ENCODE measurements at regions not wholly inside any gene's neighbourhood (a gene's known extent, or its start where the extent isn't known, plus 50 kb on each side); places are given as distances from the start of the nearest gene placed in this dataset.

DNA sequence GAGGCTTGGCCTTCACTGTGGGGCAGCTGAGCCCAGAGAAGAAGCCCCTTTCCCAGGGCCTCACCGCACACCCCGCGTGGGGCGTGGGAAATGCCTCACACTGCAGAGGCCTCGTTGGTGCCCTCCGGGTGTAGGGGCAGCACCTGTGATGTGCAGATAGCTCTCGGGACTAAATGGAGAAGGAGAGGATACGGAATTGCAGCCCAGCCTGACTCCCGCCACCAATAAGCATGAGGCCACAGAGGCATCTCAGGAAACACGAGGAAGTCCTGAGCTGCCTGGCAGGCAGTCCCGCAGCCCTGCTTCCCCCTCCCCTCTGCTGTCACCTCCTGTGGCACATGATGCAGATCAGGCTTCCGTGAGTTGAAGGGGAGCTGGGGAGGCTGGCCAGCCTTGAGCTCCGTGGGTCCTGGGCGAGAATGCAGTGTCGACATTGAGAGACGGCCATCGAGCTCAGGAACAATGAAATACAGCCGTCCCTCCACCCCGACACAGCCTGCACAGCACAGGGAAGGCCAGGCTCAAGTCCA, 59.6 kb upstream of the PPP2R2D start:
- Histone ChIP-seq H3K27me3 (no peaks in the 10 kb centered on the region), H3K4me3 (no peak overlapping the region), H3K4me1 (no peaks in the 10 kb centered on the region), H3K27ac (no peak overlapping the region), H3K9me3 (no peaks in the 10 kb centered on the region), H3K36me3 (ENCODE audit: low read depth, missing control alignments) (no peaks in the 10 kb centered on the region)
- WGBS, 2 donors: 57 to 66% methylated on average over 7 to 19 of the region's 19 CpGs
- TF ChIP-seq, protein P1, sequence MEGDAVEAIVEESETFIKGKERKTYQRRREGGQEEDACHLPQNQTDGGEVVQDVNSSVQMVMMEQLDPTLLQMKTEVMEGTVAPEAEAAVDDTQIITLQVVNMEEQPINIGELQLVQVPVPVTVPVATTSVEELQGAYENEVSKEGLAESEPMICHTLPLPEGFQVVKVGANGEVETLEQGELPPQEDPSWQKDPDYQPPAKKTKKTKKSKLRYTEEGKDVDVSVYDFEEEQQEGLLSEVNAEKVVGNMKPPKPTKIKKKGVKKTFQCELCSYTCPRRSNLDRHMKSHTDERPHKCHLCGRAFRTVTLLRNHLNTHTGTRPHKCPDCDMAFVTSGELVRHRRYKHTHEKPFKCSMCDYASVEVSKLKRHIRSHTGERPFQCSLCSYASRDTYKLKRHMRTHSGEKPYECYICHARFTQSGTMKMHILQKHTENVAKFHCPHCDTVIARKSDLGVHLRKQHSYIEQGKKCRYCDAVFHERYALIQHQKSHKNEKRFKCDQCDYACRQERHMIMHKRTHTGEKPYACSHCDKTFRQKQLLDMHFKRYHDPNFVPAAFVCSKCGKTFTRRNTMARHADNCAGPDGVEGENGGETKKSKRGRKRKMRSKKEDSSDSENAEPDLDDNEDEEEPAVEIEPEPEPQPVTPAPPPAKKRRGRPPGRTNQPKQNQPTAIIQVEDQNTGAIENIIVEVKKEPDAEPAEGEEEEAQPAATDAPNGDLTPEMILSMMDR (IDR thresholded peaks at IDR 0.05): no peak
- TF ChIP-seq POLR2A (IDR thresholded peaks at IDR 0.05): no peak
- intact Hi-C loops (cut with DNase I; ENCODE audit: low total_unique reads): no loop called here
- DNase-seq: no peak

DNA sequence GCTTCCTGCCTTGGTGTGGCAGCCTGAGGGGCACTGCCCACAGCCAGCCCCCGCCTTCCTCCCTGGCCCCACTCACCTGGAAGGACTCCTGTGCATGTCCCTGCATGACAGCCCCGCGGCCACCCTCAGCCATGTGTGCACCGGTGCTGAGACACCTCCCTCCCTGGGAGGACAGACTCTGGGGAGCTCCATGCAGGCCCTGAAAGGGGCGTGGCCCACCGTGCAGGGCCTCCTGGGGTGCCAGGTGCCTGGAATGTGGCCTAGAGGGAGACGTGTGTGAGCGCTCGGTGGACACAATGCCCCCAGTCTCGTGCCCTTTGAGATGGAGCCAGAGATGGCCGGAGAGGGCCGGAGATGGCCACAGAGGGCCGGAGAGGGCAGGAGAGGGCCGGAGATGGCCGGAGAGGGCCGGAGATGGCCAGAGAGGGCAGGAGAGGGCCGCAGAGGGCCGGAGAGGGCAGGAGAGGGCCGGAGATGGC, 59.1 kb upstream of the PPP2R2D start:
- WGBS, 2 donors: 90 to 92% methylated on average over 19 of the region's 19 CpGs
- no peaks in the 10 kb centered on the region for H3K4me1 ChIP-seq
- no peak for DNase-seq
- no peak overlapping the region for H3K27ac ChIP-seq
- no peaks in the 10 kb centered on the region for H3K27me3 ChIP-seq
- intact Hi-C loops (cut with DNase I; ENCODE audit: low total_unique reads): no loop called here
- no peak for TF ChIP-seq POLR2A (IDR thresholded peaks at IDR 0.05)
- TF ChIP-seq, protein P1 (IDR thresholded peaks at IDR 0.05): no peak
- H3K36me3 ChIP-seq (ENCODE audit: low read depth, missing control alignments): no peaks in the 10 kb centered on the region
- no peak overlapping the region for H3K4me3 ChIP-seq
- H3K9me3 ChIP-seq: no peaks in the 10 kb centered on the region

DNA sequence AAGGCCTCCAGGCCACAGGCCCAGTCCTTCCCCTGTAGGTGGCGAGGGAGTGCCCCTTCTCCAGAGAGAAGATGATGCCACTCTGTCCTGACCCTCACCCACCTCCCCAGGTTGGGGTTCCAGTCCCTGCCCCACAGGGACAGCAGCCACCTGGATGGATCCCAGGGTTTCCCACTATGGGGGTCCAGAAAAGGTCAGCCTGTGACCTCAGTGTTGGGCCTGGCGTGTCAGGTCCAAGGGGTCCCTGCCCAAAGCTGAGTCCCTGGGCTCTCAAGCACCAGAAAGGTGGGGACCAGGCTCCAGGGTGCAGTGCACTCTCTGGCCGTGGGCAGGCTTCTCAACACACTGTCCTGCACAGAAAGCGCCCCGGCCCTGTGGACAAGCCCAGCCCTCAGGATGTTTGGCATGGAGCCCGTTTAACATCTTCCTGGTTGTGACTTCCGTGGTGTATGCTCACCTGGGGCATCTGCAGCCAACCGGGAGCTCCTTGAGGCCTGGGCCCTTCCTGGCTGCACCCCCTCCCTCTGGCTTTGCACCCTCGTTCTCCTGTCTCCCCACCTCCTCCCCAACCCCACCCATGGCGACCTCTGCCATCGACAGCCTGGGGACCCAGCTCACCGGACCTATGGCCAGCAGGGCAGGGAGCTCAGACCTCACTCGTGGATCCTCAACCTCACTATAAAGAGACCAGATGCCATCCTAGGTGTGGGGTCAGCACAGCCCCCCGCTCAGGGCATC, 58.3 kb upstream of the PPP2R2D start:
- 88 to 97% methylated on average over 8 to 13 of the region's 14 CpGs for WGBS, 2 donors
- no peaks in the 10 kb centered on the region for H3K9me3 ChIP-seq
- H3K4me1 ChIP-seq: no peaks in the 10 kb centered on the region
- intact Hi-C loops (cut with DNase I; ENCODE audit: low total_unique reads): no loop called here
- H3K36me3 ChIP-seq (ENCODE audit: low read depth, missing control alignments): no peaks in the 10 kb centered on the region
- H3K27me3 ChIP-seq: no peaks in the 10 kb centered on the region
- no peak overlapping the region for H3K27ac ChIP-seq
- no peak for DNase-seq
- TF ChIP-seq POLR2A (IDR thresholded peaks at IDR 0.05): no peak
- TF ChIP-seq, protein P1 (IDR thresholded peaks at IDR 0.05): no peak
- H3K4me3 ChIP-seq: no peak overlapping the region

DNA sequence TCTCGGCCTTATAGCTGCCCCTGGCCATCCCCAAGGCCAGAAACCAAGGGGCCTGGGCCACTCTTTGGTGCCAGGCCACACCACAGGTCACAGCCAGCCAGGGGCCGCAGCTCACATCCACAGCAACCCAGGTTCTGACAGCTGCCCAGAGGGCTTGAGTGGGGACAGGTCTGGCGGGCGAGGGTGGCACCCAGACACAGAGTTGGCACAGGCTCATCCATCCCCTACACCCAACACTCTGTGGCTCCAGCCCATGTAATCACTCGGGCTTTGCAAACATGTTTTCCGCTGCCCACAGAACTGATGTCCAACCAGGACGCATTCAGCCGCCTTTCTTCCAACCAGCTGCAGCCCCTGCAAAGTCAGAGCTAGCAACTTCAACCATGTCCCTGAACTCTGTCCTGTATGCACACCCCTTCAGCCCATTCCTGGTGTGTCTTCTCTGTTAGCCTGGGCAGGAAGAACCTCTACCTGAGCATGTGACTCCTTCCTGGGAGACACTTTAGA, 57.7 kb upstream of the PPP2R2D start:
- no peaks in the 10 kb centered on the region for H3K9me3 ChIP-seq
- DNase-seq: no peak
- WGBS, 2 donors: 86 to 93% methylated on average over 7 of the region's 8 CpGs
- intact Hi-C loops (cut with DNase I; ENCODE audit: low total_unique reads): no loop called here
- H3K27me3 ChIP-seq: no peaks in the 10 kb centered on the region
- no peak overlapping the region for H3K4me3 ChIP-seq
- no peak overlapping the region for H3K27ac ChIP-seq
- H3K4me1 ChIP-seq: no peaks in the 10 kb centered on the region
- H3K36me3 ChIP-seq (ENCODE audit: low read depth, missing control alignments): no peaks in the 10 kb centered on the region
- TF ChIP-seq POLR2A (IDR thresholded peaks at IDR 0.05): no peak

DNA sequence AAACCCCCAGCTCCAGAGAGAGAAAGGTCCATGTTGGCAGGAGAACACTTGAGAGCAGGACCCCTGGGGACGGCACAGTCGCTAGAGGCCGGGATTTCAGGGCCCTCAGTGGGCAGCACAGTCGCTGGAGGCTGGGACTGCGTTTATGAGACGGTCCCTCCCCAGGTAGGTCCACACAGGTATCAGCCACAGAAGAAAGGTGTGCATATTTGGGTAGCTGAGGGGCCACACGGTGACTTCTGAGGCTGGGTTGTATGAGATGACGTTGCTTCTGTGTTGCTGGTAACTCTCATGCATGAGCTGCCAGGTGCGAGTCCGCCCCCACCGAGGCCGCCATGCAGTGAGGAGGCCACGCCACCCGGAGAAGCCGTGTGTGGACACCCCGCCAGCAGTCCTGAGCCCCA, 56.9 kb upstream of the PPP2R2D start:
- Histone ChIP-seq H3K4me3 (no peak overlapping the region), H3K9me3 (no peaks in the 10 kb centered on the region), H3K36me3 (ENCODE audit: low read depth, missing control alignments) (no peaks in the 10 kb centered on the region), H3K27me3 (no peaks in the 10 kb centered on the region), H3K27ac (no peak overlapping the region), H3K4me1 (no peaks in the 10 kb centered on the region)
- TF ChIP-seq, protein P1 (IDR thresholded peaks at IDR 0.05): no peak
- TF ChIP-seq POLR2A (IDR thresholded peaks at IDR 0.05): no peak
- WGBS, 2 donors: 93 to 98% methylated on average over 9 to 16 of the region's 16 CpGs
- DNase-seq: no peak
- intact Hi-C loops (cut with DNase I; ENCODE audit: low total_unique reads): no loop called here

Measured in testis (tissue), 2 donors.